ENCODE measurements at regions not wholly inside any gene's neighbourhood (a gene's known extent, or its start where the extent isn't known, plus 50 kb on each side); places are given as distances from the start of the nearest gene placed in this dataset.

- TF ChIP-seq CTCF (IDR thresholded peaks at IDR 0.05) (no peak), POLR2A (IDR thresholded peaks at IDR 0.05) (no peak)
Observed at GRCh38 chr10:34885011-34885410, 69.9 kb upstream of the PARD3 start.

Data from uterus (tissue), 2 donors.